NCI-H460 (cell line): ENCODE measurements at regions not wholly inside any gene's neighbourhood (a gene's known extent, or its start where the extent isn't known, plus 50 kb on each side); places are given as distances from the start of the nearest gene placed in this dataset.

Experiments
- DNase-seq: peaks from one replicate; pipeline ENCODE4 v3.0.0-alpha.2; 2016; ENCODE audit warnings: low read depth; ENCODE audit errors: extremely low read depth

DNA sequence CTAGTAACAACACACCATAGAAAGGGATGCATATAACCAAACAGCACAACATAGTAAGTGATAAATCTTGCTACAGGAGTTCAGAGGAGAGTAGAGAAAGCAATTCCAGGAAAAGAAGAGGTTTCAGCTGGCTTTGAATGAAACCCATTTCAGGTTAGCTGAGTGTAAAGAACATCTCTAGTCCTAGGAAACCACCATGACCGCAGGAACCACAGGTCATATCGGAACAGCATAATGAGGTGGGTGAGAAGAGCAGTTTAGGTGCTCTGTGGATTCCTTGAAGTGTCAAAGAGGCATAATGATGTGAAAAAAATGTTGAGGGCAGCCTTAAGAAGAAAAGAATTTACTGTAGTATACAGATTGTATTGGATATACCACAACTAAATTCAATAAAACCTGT lies 507.5 kb downstream of the MTRR start:
- no peak for DNase-seq

DNA sequence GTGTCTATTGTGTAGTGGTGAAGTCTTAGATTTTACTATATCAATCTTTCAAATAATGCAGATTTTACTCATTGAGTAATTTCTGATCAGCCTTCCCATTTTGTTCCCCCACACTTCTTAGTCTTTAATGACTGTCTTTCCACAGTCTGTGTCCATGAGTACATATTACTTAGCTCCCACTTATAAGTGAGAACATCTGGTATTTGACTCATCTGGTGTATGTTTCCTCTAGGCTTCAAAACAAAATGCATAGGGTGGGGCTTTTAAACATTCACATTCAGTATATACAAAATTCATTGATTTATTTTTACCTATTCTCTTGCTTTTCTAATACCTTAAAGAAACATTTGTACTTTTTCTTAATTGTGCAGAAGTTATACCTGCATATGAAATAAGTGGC lies 513.0 kb downstream of the MTRR start:
- DNase-seq: no peak

DNA sequence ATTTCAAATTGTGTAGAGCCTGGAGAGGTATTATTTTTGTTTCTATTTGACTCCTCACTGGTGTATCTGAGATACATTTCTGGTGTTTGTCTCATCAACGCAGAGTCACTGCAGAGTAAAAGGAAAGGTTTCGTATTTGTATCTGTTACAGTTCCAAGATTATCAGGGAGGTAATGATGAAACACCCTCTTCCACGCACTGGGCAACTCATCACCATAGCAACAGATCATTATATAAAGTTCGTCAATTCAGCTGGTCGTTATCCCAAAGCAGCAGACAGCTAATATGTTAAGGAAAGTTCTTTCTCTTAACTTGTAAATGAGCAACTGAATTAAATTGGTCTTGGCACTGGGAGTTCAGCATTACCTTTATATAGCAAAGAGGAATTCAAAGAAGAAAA lies 513.5 kb downstream of the MTRR start:
- no peak for DNase-seq

DNA sequence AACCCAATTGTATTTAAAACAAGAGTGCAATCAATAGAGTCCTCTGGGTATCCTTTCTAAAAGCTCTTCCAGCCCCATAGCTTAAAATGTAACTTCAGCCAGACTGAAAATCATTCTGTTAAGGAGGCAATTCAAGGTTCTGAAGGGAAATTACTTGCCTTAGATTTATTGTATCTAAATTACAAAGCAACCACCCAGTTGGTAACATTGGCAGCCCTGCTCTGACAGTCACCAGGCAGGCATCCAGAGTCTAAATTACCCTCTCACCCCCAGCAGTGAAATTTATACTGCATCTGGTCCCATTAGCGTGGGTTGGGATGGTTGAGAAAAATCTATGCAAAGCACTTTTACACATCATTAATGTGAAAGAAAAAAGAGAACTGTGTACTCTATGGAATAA lies 514.7 kb downstream of the MTRR start:
- DNase-seq: no peak

DNA sequence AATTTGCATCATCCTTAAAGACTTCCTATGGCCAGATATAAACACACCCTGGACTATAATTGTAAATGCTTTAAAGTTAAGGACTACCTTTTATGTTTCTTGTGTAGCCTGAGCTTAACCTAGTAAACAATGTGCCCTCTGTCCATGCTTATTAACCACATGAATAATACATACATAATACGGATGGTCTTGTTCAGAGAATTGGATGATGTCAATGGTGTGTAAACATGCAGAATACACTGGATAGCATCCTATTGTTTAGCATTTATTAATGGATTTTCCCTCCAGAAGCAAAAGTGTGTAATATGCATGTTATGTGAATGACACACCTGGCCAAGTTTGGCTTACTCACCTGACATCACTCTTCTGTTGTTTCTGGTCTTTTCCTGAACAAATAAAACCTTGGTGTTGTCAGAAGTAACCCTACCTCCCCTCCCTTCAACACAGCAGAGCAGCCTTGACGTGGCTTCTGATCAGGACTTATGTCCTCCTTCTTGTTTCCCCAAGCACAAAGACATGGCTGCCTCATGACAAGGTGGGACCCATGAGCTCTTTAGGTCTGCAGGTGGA lies 517.9 kb downstream of the MTRR start:
- no peak for DNase-seq

DNA sequence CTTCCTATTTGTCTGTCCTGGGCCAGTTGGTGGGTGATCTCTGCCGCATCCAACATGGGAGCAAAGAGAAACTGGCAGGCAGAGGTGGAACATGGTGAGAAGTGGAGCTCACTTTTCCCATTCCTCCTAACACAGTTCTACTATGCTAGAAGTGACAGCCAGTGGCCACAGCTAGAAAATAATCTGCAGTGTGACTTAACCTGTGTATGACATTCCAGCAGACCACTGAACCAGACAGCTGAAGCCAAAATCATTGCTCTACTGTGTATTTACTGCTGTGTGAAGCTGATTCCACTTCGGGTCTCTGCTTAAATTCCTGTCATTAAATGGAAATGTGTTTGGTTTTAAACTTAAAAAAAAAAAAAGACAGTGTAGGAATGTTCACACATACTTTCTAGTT lies 523.0 kb downstream of the MTRR start:
- no peak for DNase-seq

DNA sequence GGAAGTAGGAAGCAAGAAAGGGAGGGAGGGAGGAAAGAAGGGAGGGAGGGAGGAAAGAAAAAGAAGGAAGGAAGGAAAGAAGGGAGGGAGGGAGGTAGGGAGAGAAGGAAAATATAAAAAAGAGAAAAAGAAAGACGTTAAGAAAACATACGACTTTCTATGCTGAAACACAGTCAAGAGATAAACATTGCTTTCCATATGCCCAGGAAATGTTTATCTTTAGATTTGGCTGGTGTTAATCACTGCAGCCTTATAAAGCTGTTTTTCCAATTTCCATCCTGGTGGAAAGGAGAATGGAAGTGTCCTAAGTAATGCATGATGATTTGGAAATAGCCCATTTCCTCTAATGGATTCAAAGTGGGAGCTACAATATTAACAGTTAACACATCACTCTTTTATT lies 524.3 kb downstream of the MTRR start:
- DNase-seq: no peak

DNA sequence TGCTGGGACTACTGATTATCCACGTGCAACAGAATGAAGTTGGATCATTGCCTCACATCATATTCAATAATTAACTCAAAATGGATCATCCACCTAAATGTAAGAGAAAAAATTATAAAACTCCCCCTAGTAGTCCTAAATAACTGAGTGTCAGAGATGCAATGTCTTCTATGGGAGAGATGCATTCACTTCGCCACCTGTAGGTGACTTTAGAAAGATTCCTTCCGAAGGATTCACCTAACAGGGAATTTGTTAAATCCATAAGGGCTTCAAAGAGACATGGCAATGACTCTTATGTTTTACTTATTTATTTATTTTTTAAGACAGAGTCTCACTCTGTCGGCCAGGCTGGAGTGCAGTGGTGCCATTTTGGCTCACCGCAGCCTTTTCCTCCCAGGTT lies 526.0 kb downstream of the MTRR start:
- DNase-seq: no peak

DNA sequence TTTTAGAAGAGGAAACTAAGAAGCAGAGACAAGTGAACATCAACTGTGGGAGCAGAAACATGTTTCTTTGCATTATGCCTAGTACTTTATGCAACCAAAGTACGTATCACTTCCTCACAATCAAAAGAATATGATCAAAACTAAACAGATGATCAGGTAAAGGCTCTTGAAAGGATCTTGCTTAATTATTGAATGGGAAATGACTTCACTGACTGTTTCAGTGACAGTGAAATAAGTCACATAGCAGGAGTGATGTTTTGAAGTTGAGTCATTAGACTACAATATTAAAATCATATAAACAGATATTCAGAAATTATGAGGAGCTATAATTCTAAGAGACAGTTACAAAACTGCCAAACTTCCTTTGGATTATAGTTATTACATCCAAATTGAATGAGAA lies 527.3 kb downstream of the MTRR start:
- DNase-seq: no peak

DNA sequence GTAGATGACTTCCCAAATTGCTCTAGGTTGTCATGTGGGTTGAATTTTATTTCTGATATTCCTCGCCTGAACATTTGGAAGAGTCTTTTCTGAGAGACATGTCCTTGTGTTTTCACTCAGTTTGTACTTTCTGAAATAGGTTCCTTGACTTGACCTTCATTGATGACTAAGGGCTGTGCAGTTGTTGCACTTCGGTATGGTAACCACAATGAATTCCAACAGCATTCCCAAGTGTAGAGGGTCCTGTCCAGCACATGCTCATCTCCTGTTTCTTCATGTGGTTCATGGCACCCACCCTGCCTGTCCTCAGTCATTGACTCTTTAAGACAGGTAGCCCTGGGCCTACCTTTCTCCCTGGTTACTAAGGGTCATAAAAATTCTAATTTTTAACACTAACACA lies 527.8 kb downstream of the MTRR start:
- DNase-seq: no peak

DNA sequence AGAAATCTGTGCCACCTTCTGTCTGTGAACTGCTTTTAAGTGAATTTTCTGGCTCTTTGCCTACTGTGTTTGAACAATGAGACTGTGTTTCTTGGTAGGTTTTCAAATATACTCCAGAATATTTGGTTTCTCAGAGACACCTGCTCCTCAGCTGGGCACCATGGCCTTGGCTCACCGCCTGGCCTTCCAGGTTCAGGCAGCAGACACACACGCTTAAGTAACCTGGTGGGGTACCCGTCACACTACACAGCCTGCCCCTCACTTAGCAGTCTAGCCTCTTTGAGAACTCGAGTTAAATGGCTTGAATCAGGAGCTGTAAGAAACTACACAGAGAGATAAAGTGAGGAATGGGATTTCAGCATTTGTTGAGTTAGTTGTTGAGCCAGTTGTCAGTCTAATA lies 530.5 kb downstream of the MTRR start:
- no peak for DNase-seq

DNA sequence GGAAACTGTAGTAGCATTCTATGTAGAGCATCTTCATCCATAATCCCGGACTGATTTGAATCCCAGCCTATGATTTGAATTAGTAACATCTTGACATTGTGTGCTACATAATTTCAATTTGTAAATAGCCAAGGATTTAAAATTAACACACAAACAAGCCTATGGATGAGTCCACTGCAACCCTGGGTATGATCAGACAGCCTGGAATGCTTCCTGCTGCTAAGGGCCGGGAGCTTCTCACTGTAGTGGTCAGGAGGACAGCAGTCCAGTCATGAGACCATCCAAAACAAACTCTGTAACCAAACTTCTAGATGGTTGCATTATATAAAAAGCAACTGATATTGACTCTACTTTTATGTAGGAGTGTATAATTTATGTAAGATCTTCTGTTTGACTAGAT lies 539.3 kb downstream of the MTRR start:
- no peak for DNase-seq

DNA sequence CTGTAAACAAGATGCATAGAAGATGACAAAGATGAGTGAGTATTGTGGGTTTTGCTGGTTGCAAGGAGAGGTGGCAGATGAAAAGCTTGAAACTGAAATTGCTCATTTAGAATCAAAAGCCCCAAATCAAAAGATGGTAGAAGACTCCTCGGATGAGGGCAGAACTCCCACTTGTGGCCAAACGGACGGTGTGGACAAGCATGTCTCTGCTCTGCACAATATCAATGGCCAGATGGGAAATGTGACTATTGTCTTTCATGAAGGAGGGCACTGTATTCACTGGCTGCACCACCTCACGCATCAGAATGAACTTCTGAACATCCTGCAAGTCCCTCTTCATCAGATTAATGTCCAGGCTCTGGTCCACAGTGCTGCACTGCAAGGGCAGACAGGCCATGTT lies 541.7 kb downstream of the MTRR start:
- no peak for DNase-seq

DNA sequence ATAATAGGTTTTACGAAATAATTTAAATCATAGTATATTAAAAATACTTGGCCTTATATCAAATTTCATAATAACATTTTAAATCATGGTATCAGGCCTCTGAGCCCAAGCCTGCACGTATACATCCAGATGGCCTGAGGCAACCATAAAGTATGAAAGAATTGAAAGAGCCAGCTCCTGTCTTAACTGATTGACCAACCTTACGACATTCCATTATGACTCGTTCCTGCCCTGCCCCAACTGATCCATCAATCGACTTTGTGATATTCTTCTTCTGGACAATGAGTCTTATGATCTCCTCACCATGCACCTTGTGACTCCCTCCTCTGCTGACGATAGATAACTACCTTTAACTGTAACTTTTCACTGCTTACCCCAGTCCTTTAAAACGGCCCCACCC lies 545.0 kb downstream of the MTRR start:
- DNase-seq: no peak

DNA sequence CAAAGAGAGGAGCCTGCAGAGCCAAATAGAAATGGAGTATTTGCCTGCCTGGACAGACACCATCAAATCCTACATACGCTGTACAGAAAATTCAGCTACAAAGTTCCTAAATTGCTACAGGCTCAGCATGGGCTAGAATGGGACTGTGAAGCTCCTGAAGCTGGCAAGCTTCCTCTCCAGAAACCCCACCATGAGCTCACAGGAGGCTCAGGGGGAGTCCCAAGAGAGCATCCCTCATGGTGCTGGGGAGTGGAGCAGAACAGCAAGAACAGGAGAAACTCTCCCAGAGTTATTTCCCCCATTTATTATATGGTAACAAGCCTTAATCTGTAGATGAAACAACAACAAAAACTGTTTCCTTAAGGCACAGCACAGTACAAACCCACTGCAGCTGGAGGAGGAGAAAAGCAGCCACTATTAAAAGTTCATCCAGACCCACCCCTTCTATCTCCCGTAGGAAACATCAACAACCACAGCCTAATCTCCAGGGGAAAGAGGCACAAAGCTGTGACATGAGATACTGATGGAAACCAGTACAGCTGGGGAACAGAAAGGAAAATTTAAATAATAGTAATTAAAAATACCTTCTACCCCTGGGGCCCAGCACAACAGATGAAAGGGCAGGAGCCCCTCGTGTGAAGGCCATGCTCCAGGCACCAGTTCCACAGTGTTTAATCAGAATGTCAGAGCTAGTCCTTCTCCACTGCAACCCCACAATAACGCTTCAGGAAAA lies 548.5 kb downstream of the MTRR start:
- no peak for DNase-seq

DNA sequence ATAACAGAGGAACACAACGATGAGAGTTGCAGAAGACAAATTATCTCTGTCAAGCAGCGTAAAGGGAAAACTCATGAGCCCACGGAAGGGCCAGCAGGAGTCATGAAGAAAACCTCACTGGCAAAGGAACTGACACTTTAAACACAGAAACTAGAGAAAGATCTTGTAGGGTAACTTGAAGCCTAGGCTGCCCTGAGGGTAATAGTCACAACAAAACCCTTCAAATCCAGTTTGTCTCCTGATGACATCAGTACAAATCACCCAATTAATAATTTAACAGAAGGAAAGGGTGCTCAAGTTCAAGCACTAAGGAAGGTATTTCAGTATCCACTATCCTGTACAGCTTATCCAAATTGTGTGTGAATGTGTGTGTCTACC lies 549.1 kb downstream of the MTRR start:
- DNase-seq: no peak

DNA sequence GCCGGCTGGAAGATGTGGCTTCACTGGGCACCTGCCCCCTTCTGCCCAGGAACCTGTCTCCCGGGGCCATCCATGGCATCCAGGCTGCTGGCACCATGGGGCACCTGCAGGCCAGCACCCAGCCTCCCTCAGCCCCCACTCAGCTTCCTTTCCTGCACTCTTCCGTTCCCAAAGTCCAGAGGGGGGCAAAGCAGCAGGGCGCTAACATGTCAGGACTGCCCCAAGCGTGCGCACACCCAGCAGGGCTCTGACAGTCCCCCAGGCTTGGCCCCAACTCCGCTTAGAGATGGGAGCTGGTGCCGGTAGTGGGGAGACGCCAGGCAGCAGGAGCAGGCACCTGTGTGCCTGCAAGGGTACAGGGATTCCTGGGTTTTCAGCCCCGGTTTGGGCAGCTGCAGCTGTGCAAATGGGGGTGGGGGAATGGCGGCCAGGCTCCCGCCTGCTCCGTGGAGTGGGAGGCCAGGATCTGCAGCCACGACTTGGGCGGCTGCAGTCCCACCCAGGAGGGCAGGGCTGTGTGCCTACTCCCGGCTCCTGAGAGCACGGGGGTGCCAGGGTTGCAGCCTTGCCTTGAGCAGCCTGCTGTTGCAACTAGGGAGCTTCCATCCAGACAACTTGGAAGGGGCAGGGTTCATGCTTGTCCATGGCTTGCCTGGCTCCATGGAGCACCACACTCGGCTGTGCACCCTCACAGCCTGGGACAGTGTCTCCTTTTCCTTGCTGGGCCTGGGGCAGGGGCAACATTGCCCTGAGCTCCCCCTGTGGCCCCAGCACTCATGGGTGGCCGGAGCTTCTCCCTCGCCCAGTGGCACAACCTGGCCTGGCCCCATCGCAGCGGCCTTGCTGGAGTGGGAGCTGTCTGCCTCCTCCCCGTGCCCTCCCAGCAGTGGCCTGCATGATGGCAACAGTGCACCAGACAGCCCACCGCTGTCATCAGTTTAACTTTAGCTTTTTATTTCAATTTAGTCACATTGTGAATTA lies 561.1 kb downstream of the MTRR start:
- no peak for DNase-seq

DNA sequence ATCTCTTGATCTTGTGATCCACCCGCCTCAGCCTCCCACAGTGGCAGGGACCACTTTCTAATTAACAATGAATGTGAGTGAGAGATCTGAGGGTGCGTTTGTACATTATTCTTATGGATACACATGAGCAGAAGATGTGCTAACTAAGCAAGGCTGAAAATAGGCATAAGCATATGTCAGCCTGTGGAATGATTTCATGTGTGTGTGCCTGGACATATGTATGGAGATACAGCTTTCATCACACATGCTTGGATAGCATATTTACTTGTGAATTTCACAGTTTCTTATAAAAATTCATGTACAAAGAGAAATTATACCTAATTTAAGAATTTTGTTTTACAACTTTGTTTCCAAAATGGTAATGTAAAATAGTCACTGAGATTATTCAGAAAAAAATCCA lies 565.6 kb downstream of the MTRR start:
- DNase-seq: no peak

DNA sequence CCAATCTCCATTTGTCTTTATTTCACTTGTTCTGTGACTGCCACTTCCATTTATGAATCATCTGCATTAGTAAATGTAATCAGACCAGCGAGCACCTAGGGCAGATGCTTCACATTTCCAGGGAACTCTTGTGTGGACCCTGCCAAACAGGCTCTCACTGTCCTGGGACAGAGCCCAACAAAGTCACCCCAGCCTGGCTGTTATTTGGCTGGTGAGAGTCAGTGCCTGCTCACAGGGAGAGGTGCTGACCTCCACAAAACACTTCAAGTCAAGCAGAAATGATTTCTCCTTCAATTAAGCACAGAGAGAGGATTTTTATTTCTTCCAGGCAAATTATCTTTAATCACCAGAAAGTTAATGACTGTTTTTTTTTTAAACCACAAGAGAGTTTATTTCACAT lies 568.0 kb downstream of the MTRR start:
- no peak for DNase-seq

DNA sequence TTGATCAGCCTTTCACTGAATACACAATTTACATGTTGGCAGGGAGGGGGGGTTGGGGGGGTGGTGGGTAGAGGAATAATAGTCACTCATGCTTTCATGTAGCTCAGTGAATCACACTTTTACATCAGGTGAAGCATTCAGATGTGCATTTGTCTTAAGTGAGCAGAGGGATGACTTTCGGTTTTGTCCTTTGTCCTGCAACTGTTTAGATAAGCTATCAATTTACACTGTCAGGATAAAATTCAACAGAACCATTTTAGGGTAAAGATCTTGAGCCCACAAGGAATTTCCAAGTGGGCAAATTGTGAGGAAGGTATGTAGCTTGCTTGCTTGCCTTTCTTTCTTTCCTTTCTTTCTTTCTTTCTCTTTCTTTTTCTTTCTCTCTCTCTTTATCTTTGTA lies 576.2 kb downstream of the MTRR start:
- no peak for DNase-seq

DNA sequence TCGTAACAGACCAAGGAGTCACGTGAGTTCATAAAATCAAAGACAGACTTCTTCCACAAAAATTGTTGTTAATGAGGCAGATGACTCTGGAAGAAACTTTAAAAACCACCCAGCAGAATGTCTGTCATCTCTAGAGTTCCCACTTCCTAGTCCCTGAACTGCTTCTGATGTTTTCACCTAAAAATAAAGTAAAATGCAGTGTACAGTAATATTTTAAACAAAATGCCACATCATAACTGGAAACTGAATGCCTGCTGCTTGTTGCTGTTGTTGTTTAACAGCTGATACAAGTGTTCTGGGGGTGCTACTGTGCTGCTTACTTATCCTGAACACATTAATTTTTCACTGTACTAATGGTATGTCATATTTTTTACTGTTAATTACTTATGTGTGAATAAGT lies 577.2 kb downstream of the MTRR start:
- no peak for DNase-seq

DNA sequence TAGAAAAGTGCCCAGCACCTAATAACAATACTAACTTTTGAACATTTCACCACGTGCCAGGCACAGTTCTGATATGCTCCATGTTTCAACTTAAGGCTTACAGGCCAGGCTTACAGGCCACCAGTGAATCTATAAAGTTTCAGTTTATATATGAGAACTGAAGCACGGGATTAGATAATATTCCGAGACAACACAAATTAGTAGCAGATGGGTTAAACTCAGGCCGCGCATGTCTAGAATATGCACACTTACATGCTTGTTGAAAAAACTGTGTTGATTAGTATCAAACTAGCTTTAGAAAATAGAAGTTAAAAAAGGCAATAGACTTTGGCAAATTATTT lies 587.9 kb downstream of the MTRR start:
- DNase-seq: no peak
